ENCODE measurements at regions not wholly inside any gene's neighbourhood (a gene's known extent, or its start where the extent isn't known, plus 50 kb on each side); places are given as distances from the start of the nearest gene placed in this dataset.

GRCh38 chrX:131816551-131817136, 206.5 kb upstream of the STK26 start:
- POLR2A ChIA-PET: no interaction called here
- DNase-seq (ENCODE audit: extremely low spot score): peak; percentile 40
- CTCF ChIA-PET: interaction anchor here (2.8 kb wide), 1 partner anchor 11 kb away, joined by 11 read pairs; no protein-coding TSS in a partner anchor
- TF ChIP-seq, protein P1, sequence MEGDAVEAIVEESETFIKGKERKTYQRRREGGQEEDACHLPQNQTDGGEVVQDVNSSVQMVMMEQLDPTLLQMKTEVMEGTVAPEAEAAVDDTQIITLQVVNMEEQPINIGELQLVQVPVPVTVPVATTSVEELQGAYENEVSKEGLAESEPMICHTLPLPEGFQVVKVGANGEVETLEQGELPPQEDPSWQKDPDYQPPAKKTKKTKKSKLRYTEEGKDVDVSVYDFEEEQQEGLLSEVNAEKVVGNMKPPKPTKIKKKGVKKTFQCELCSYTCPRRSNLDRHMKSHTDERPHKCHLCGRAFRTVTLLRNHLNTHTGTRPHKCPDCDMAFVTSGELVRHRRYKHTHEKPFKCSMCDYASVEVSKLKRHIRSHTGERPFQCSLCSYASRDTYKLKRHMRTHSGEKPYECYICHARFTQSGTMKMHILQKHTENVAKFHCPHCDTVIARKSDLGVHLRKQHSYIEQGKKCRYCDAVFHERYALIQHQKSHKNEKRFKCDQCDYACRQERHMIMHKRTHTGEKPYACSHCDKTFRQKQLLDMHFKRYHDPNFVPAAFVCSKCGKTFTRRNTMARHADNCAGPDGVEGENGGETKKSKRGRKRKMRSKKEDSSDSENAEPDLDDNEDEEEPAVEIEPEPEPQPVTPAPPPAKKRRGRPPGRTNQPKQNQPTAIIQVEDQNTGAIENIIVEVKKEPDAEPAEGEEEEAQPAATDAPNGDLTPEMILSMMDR (IDR thresholded peaks at IDR 0.05; ENCODE audit: control extremely low read depth, extremely low read depth, low read depth, missing control alignments): peak; percentile 10

- CTCF ChIA-PET: interaction anchor here (1.9 kb wide), 1 partner anchor 10 kb away, joined by 12 read pairs; no protein-coding TSS in a partner anchor
- POLR2A ChIA-PET: no interaction called here
- TF ChIP-seq, protein P1 (IDR thresholded peaks at IDR 0.05; ENCODE audit: control extremely low read depth, extremely low read depth, low read depth, missing control alignments): no peak
- no peak for DNase-seq (ENCODE audit: extremely low spot score)
Measured at GRCh38 chrX:131818297-131818936, 204.7 kb upstream of the STK26 start.

GRCh38 chrX:131821945-131822622, 201.0 kb upstream of the STK26 start:
- TF ChIP-seq, protein P1 (IDR thresholded peaks at IDR 0.05; ENCODE audit: control extremely low read depth, extremely low read depth, low read depth, missing control alignments): no peak
- ChIA-PET CTCF (no interaction called here), POLR2A (no interaction called here)
- peak; percentile 36 for DNase-seq (ENCODE audit: extremely low spot score)

DNA sequence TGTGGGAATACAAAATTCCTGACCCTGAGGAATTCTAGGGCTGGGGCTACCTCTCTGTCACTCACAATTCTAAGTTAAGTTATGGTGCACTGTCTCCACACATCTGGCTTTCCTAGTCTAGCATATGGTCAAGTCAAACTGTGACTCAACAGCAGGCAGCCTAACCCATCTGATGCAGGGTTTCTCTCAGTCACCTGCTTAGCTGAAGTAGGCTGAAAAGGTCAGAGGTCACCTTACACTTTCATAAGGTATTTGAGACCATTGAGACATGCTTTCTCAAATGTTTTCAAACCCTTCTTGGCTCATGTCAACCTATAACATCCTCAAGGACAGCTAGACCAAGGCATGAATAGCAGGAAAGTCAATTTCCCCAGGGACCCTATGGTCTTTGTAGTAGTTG, 196.5 kb upstream of the STK26 start:
- DNase-seq (ENCODE audit: extremely low spot score): no peak
- CTCF ChIA-PET: interaction anchor here (1.0 to 3.1 kb wide), 6 partner anchors 10 to 788 kb away, joined by 3 to 15 read pairs (median 11); partner anchors contain the start of gene RAP2C
- POLR2A ChIA-PET: no interaction called here
- TF ChIP-seq, protein P1 (IDR thresholded peaks at IDR 0.05; ENCODE audit: control extremely low read depth, extremely low read depth, low read depth, missing control alignments): no peak

- TF ChIP-seq, protein P1 (IDR thresholded peaks at IDR 0.05; ENCODE audit: control extremely low read depth, extremely low read depth, low read depth, missing control alignments): peak; percentile 25
- ChIA-PET CTCF (interaction anchor here (0.6 to 3.1 kb wide), 16 partner anchors 8 to 803 kb away, joined by 3 to 15 read pairs (median 4); partner anchors contain the start of gene RAP2C), POLR2A (no interaction called here)
- peak; percentile 28 for DNase-seq (ENCODE audit: extremely low spot score)
Measured at GRCh38 chrX:131827935-131828334, 195.2 kb upstream of the STK26 start.

- no peak for DNase-seq (ENCODE audit: extremely low spot score)
- ChIA-PET POLR2A (no interaction called here), CTCF (interaction anchor here (0.6 to 3.1 kb wide), 15 partner anchors 9 to 802 kb away, joined by 3 to 15 read pairs (median 4); partner anchors contain the start of gene RAP2C)
- TF ChIP-seq, protein P1 (IDR thresholded peaks at IDR 0.05; ENCODE audit: control extremely low read depth, extremely low read depth, low read depth, missing control alignments): no peak
Measured at GRCh38 chrX:131828482-131828881, 194.6 kb upstream of the STK26 start.
